GM20431 (cell line): ENCODE measurements at regions not wholly inside any gene's neighbourhood (a gene's known extent, or its start where the extent isn't known, plus 50 kb on each side); places are given as distances from the start of the nearest gene placed in this dataset.

Experiments used
- in situ Hi-C: fragments of 300-500 bp; cut with MseI, MboI; formaldehyde crosslinking; loops from one replicate; pipeline ENCODE4 v1.15.0; 2020; ENCODE audit warnings: low sequenced_read_pairs; ENCODE audit not compliant: unreplicated experiment

DNA sequence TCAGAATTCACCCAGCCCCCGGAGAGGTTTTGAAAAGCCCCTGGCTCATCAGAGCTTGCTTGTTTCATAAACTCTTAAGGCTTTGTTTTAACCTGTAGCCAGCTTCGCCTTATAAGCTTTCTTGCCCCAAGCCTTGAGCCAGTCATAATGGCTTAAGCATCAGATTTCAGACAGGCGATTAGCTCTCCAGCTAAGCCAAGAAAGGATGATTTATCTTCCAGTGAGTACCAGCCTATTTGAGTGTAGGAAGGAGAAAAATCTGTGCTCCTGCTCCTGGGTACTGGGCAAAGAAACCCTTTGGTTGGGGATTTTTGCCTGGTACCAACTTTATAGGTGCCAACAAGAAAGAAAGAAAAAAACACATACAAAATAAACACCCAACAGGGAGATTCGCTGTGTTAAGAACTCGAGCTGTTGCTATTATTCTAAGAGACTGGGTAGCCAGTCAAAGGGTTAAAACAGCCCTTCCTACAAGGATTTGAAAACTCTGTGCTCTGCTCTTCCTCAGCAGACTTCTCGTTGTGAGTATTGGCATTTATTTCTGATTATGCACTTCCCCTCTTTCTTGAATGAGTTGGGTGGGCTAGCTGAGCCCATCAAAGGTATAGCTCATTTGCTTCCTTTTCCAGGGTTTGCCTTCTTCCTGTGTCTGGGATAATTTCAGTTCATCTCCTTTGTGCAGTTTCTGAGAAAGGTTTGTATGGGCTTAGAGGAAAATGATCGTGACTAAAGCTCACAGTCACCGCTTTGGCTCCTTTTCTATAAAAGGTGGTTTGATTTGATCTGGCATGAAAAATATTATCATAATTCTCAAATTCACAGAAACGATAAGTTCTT lies 157.2 kb upstream of the DMRT1 start:
- in situ Hi-C loops = no loop called here

DNA sequence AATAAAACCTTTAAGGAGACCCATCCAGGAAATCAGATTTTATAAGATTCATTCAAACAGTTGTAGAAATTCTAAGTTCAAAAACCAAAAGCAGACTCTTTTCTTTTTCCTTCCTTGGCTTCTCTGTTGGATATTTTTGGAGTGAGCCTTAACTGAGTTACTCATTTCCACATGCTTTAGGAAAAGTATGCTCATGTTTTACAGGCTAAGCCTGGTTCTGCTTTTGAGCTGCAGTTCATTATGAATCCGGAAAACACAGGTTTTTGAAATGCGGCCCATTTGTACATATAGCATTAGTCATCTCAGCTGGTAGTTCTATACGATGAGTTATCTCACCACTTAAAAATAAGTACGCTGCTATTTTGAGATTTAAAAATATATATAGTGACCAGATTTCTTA lies 156.6 kb upstream of the DMRT1 start:
- in situ Hi-C loops = no loop called here

DNA sequence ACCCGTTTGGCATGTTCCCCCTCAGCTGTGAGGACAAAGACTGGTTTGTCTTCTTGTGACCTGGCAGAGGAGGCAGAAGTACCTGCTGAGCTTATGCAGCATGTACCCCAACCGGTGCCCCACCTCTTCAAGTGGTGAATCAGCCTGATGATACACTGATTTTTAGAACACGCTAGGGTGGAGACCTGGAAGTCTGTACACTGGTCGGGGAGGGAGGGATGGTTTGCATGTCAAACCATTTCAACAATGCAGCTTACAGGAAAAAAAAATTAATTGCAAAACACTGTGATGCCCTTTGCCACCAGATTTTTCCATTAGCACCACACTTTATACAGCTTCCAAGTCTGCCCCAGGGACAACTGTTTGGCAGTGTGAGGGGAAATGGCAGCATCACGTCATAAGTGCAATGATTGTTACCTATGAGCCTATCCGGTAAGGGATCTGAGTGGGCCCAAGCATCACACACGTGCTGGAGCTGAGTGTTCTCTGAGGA lies 155.1 kb upstream of the DMRT1 start:
- in situ Hi-C loops = no loop called here

DNA sequence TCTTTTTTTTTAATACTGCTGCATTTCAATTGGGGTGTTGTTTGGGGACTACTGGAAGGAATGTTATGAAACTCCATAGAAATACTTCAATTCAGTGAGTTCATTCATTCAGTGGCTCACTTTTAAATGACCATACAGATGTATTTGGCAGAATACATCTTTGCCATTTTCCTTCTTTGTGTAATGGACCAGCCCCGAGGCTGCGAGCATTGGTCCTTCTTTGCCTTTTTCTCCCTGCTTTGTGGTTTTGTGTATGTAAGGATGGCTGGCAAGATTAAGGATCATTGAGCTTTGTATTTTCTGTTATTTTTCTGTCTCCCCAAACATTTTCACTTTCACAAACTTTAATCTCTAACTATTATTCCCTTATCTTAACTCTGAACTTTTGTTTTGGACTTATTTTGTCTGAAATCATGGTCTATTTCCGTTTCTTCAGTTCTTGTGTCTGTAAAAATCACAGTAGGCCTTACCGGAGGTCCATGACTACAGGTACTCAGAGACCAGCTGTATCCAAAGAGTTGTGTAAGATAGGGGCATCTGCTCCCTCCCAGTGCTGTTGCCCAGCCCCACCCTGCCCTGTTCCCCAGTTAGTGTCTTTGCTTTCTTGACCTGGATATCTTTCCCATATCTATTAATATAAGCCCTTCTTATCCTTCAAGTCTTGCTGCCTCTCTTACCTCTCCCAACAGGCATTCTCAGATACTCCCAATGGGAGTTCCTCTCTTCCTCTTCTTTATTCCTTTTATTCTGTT lies 154.3 kb upstream of the DMRT1 start:
- in situ Hi-C loops = no loop called here

DNA sequence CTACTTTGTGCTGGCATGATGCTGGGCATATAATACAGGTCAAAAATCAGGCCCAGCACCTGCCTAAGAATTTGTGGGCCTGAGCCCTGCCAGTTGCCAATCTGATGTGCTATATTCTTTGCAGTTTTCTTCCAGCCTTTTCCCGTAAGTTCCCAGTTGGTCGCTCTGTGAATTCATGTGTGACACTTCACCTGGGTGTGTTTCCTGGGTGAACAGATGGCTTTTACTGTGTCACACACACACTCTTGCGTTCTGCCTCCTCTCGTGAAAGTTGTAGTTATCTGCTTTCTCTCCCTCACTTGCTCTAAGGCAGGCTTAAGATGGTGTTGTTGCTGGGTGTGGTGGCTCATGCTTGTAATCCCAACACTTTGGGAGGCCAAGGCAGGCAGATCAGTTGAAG lies 153.5 kb upstream of the DMRT1 start:
- in situ Hi-C loops = no loop called here

DNA sequence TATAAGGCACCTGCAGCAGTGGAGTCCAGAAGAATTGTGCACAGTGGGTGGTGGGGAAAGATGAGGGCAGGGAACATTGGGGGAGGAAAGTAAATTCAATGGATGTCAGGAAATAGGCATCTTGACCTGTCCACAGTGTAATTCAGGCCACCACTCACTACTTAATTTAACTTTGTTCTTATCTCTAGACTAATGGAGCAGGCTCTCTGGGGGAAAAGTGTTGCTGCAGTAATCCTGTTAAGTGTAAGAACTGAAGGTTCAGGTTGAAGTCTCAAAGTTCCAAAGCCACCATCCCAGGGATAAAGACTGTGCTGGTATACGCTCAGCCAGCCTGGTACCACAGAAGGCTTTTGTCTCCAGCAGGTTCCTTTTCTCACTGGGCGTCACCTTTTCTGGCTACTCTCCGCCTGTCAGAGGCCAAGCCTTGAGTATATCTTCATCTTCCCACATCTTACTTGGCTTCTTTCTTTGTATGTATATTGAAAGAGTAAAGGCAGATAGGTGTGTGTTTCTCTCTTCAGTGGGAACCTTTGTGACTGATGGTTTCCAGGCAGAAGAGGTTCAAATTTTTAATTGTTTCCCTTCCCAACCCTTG lies 150.9 kb upstream of the DMRT1 start:
- in situ Hi-C loops = no loop called here

DNA sequence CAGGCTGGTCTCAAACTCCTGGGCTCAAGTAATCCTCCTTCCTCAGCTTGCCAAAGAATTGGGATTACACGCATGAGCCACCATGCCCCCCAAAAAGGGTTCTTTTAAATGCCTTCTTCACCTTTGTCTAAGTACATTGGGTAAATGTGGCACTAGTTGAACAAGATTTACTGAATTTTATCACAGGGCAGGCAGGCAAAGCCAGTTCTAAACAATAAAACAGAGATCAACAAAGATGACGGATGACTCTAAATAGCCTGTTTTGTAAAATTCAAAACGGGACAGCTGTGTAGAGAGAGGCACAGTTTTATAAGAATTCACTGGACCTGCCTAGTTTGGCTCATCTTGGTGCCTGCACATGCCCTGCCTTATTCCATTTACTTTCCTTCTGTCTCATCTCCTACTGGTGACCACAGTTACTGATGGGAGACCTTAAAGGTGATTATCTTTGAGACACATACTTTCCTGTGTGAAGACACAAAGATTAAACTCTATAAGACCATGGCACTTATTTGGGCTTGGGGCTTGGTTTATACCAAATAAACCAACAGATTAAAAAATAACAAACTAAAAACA lies 149.6 kb upstream of the DMRT1 start:
- in situ Hi-C loops = no loop called here

DNA sequence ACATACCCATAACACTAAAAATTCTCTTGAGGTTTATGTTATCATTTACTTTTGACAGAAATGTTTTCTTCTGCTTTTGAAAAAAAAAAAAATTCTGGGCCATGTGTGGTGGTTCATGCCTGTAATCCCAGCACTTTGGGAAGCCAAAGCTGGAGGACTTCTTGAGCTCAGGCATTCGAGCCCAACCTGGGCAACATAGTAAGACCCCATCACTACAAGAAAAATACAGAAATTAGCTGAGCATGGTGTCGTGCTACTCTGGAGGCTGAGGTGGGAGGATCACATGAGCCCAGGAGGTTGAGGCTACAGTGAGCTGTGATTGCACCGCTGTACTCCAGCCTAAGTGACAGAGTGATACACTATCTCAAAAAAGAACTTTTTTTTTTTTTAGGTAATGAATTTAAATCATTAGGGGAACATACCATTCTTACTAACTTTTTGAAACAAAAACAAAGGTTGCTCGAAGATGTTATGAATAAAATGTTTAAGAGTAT lies 148.8 kb upstream of the DMRT1 start:
- in situ Hi-C loops = no loop called here

DNA sequence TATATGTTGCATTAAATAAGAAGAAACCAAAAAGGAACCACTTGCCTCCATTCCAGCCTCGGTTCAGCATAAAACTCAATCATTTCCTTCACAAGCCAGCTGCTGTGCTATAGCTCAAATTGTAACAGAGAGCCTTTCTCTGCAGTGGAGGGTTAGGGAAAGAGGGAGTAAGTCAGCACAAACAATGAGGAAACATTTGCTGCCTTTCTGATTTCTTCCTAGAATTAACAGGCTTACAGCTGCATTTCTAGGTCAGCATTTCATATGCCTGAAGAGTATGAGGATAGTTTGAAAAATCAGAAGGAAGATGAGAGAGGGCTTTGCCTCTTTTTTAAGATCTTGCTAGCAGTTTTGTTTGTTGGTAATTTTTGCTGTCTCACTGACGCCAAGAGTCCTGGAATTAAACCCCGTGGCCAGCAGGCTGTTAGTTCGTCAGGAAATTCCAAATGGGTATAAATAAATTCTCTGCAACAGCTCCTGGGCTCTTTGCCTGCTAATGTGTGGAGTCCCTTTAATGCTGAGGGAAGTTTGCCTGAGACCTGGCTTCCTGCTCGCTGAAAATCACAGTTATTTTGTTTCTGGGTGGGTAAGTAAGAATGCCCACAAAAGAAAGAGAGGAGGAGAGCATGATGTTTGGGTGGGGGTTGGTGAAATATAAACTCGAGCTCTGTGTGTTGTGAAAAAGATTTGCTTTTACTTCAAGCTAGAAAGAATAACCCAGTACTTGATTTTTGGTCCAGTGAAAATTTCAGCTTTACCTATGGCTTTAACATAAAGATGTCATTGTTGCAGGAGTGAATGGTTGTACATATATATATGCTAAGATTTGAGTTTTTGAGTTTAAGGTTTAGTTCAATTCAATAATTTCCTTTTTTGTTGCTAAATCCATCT lies 148.1 kb upstream of the DMRT1 start:
- in situ Hi-C loops = no loop called here

DNA sequence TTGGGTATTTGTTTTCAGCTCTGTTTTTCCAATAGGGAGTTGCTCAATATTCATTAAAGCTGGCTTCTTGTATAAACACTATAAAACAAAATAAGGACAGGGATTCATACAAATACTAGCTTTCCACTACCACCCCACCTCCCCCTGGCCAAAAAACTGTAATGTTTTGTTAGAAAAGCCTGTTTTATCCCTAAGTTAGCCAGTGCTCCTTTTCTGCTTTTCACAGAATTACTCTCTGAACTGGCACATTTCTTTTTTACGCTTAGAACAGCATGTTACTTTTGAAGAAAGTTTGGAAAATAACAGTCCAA lies 147.4 kb upstream of the DMRT1 start:
- in situ Hi-C loops = no loop called here

DNA sequence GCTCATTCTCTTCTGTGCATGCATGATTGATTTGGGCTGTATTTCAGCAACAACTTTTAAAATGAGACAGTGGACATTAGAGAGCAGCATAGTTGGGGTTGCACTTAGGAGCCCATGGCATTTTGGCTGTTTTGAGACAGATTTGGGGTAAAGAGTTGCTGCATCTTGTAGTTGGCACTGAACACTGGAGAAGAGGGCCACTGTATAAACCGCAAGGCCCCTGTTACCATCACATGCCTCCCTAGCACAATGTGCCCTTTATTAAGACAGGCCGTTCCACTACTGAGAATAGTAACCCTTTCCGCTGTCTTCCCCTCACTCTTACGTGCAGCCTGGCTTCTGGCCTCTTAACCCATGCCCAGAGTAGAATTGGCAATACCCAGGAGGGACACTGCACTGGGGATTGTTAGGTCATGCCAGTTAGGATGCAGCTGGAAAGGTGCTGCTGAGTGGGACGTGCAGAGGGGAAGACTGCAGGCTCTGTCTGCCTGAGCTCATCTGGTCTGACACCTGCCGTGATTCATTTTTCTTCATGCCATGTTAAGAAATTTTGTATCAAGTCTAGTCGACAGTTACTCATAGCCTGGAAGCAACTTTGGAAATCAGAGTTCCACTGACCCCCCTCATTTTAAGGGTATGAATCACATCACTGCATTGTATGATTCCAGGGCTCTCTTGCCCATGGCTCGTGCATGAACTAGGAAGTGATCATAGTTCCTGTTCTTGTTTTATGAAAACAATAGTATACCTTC lies 146.9 kb upstream of the DMRT1 start:
- in situ Hi-C loops = no loop called here

DNA sequence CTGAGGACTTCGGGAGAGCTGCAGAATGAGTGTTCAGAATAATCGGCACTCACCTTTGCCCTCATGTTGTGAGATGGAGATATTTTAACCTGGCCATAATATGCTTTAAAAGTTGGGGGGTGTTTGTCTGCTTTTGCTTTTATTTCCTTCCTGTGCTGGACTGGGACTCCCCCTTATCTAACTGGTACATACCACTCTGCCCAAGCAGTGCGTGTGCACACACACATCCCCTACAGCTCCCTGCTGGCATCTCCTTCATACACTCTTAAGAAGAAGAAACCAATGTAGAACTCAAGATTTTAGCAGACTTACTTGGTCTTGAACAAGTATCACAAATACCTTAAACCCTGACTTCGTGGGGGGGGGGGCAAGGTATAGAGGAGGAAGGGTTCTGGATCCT lies 146.2 kb upstream of the DMRT1 start:
- in situ Hi-C loops = no loop called here

DNA sequence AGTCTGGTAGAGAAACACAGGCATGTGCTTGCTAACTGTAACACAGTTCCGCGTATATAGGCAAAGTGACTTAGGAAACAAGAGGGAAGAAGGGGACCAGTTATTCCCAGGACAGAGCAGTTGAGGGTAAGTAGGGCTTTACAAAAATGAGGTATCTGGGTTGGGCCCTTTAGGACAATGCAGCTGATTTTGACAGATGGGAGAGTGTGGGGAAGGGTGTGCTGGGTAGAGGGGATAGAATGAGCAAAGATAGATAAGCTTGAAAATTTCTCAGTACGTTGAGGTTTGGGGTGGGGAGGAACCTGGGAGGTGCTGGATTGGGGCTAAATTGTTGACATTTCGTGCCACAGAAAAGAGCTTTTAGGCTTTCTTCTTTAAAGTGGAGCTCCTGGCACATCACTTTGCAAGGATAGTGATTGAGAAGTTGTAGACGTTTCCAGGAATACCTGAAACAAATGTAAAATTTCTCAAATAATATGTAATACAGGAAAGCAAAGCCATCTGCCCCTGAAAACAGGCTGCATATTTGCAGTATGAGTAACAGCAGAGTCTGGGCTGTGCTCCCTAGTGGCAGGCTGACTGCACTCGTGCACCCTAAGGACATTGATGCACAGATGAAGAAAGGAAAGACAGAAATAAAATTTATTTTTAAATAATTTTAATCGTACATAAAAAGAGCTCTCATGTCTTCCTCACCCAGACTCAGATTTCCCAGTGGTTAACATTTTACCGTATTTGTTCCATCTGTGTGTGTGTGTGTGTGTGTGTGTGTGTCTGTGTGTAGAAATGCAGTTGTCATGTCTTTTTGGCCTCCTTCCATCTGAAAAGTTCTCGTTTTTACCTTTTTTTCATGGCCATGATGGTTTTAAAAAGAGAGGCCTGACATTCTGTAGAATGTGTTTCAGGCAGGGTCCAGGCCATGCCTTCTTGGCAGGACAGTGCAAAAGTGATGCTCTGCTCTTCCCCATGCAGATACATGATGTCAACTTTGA lies 144.9 kb upstream of the DMRT1 start:
- in situ Hi-C loops = no loop called here

DNA sequence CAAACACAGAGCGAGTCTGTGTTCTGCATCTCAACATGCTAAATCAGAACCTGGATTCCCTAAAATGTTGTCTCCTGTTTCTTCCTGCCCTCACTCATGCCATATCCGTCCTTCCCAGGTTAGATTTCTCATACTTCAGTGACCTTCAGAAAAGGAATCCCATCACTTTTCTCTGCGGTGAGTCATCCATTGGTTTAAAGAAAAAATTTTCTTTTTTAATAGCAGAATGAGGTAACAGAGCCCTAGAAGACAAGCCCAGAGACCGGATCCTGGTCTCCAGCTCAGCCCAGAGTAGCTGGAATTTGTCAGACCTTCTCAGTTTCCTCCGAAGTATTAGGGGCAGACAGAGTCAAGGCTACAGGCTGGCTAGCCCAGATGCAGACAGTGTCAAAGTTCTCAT lies 143.2 kb upstream of the DMRT1 start:
- in situ Hi-C loops = no loop called here

DNA sequence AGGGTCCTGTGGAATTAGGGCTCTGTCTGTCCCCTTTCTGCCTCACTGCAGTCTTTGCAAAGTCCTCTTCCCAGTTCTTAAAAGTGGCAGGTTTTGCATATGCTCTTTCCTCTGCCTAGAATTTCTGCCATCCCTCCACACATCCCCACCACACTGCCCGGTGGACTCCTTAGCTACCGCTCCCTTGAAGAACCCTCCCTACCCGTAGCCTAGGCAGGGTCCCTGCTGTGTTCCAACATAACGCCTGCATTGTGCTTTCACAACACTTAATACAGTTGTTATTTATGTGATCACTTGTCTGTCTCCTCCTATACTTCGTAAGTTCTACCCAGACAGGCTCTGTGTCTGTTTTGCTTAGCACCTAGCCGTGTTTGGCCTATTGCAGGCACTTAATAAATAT lies 142.5 kb upstream of the DMRT1 start:
- in situ Hi-C loops = no loop called here

DNA sequence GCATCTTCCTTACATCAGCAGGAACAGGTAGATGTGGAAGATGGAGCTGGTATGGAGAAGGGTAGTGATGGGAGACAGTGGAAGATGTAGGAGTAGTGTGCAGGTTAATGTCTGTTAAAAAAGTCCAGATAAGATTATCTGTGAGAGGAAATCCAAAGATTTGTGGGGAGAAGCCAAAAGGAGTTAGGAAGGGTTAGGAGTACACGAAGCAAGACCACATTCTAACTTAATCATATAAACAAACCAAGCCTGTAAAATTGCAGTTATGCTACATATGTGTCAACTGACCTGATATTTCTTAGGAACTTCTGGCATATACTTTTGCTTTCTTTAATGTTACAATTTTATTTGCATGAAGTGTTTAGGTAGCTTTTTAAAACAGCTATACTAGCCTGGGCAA lies 142.1 kb upstream of the DMRT1 start:
- in situ Hi-C loops = no loop called here

DNA sequence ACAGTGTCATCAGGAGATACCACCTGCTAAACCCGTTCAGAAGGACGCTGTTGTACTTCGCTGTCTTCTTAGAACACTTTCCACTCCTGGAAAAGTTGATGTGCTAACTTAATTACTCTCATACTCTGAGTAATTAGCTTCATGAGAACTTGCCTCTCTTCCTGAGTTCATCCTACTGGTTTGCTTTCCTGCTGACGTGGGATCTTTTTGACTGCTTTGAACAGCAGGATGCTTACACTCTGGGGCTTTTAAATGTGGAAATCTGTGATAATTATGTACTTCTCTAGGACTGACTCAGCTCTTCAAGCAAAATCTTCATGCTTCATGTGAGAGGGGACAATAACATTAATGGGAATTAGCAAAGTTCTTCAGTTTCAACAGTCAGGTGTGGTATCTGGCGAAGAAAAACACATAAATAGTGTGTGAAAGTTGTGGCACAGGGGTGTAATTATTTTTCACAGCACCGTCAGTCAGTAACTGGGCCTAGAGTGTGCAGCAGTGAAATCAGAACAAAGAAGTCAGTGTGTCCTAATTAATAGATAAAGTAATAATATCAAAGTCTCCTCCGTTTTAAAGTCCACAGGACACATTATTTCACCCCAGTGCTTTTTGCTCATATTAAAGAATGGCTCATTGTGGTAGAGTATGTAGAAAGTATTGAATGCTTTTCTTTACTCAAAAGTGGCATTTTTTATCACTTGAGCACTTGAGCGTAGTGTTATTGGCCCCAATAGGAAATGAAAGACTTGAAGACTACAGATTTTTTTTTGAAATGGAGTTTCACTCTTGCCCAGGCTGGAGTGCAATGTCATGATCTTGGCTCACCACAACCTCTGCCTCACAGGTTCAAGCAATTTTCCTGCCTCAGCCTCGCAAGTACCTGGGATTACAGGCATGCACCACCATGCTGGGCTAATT lies 140.9 kb upstream of the DMRT1 start:
- in situ Hi-C loops = no loop called here
